Kidney tubule cell (primary cell): ENCODE measurements at regions not wholly inside any gene's neighbourhood (a gene's known extent, or its start where the extent isn't known, plus 50 kb on each side); places are given as distances from the start of the nearest gene placed in this dataset.

ENCODE experiments used
- DNase-seq: peaks from one replicate; pipeline ENCODE4 v3.0.0-alpha.2; 2018; ENCODE audit warnings: low spot score

GRCh38 chr2:47315475-47315874 is 53.6 kb upstream of the EPCAM start:
- DNase-seq: no peak

GRCh38 chr2:47313728-47314127 is 55.4 kb upstream of the EPCAM start:
- no peak for DNase-seq

GRCh38 chr2:47313141-47313691 is 55.9 kb upstream of the EPCAM start:
- peak; percentile 56 for DNase-seq

GRCh38 chr2:47312491-47312850 is 56.6 kb upstream of the EPCAM start:
- DNase-seq: no peak

- DNase-seq: no peak
Observed at GRCh38 chr2:47311764-47312490, 57.2 kb upstream of the EPCAM start.

GRCh38 chr2:47310801-47311560 is 58.1 kb upstream of the EPCAM start:
- DNase-seq: peak; percentile 56

- no peak for DNase-seq
Observed at GRCh38 chr2:47309952-47310800, 58.9 kb upstream of the EPCAM start.

GRCh38 chr2:47309472-47309951 is 59.6 kb upstream of the EPCAM start:
- peak; percentile 57 for DNase-seq

- DNase-seq: no peak
Observed at GRCh38 chr2:47307066-47307465, 62.0 kb upstream of the EPCAM start.

GRCh38 chr2:47304654-47305053 is 64.5 kb upstream of the EPCAM start:
- DNase-seq: no peak

GRCh38 chr2:47303341-47304148 is 65.6 kb upstream of the EPCAM start:
- no peak for DNase-seq

GRCh38 chr2:47302308-47302707 is 66.8 kb upstream of the EPCAM start:
- no peak for DNase-seq

- no peak for DNase-seq
Observed at GRCh38 chr2:47301731-47302130, 67.4 kb upstream of the EPCAM start.

- no peak for DNase-seq
Observed at GRCh38 chr2:47301277-47301618, 67.9 kb upstream of the EPCAM start.

GRCh38 chr2:47300609-47301276 is 68.4 kb upstream of the EPCAM start:
- no peak for DNase-seq

- DNase-seq: no peak
Observed at GRCh38 chr2:47300081-47300480, 69.0 kb upstream of the EPCAM start.

- DNase-seq: peak; percentile 40
Observed at GRCh38 chr2:47299555-47299954, 69.6 kb upstream of the EPCAM start.

- DNase-seq: no peak
Observed at GRCh38 chr2:47298771-47299170, 70.3 kb upstream of the EPCAM start.

GRCh38 chr2:47297767-47298425 is 71.2 kb upstream of the EPCAM start:
- DNase-seq: no peak

GRCh38 chr2:47295981-47296635 is 73.0 kb upstream of the EPCAM start:
- DNase-seq: no peak
